HG02938 (cell line): ENCODE measurements at regions not wholly inside any gene's neighbourhood (a gene's known extent, or its start where the extent isn't known, plus 50 kb on each side); places are given as distances from the start of the nearest gene placed in this dataset.
"Not testable (repeated sequence)": the region's sequence is repeated elsewhere in the genome, so short reads cannot be mapped to it uniquely, and the experiment has no call there.

Experiments
- ATAC-seq: cut with Tn5 transposase; IDR thresholded peaks from one replicate; pipeline ENCODE4 v1.9.1; 2021; ENCODE audit warnings: mild to moderate bottlenecking, moderate library complexity; ENCODE audit not compliant: unreplicated experiment

- ATAC-seq = no peak
Observed at GRCh38 chr9:86634501-86634900, 280.3 kb upstream of the TUT7 start.

DNA sequence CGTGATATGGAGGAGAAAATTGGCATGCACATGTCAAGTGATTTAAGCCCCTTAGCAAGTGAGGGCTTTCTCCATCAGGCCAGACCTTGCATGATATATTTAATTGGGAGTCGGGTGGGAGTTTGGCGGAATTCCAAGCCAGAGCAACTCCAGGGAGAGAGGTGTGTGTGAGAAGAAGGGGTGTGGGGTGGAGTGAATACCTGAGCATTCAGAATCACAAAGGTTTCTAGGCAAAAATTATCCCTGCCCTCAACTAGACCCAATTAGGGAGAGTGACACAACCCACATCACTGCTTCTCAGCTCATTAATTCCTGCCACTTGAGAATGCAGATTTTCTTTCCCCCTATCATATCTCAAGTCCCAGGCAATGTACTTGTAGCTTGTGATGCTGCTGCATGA lies 279.7 kb upstream of the TUT7 start:
- no peak for ATAC-seq

GRCh38 chr9:86632537-86632936 lies 278.3 kb upstream of the TUT7 start:
- ATAC-seq = no peak

- no peak for ATAC-seq
Observed at GRCh38 chr9:86629530-86629929, 275.3 kb upstream of the TUT7 start.

DNA sequence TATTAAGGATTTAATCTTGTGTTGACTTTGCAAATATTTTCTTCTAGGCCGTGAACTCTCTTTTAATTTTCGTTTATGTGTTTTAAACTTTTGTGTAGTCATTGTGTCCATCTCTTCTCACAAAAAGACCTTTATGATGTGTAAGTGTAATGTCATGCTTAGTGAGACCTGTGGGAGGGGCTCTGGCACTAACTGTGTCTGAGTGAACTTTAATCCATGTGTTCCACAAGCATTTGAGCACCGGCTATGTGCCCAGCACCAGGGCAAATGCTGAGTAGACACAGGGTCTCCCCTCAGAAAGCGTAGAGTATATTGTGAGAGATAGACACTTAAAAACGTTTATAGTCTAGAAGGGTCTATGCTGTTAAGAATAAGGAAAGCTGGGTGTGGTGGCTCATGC lies 272.6 kb upstream of the TUT7 start:
- ATAC-seq = no peak

- no peak for ATAC-seq
Observed at GRCh38 chr9:86624630-86625029, 270.4 kb upstream of the TUT7 start.

- no peak for ATAC-seq
Observed at GRCh38 chr9:86614871-86615849, 260.9 kb upstream of the TUT7 start.

DNA sequence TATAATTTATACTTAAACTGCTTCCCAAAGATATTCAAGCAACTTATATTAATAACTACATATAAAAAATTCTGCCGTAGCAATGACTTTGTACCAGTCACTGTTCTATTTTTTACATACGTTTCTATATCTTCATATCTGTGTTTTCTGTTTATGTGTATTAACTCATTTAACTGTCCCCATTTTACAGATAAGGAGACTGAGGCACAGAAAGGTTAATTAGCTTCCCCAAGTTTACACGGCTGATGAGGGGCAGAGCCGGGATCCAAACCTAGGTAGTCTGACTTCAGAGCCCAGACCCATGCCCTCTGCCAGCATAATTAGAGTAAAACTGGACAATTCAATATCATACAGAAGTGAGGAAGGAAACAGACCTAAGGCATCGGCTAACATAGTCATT lies 259.7 kb upstream of the TUT7 start:
- ATAC-seq = no peak

DNA sequence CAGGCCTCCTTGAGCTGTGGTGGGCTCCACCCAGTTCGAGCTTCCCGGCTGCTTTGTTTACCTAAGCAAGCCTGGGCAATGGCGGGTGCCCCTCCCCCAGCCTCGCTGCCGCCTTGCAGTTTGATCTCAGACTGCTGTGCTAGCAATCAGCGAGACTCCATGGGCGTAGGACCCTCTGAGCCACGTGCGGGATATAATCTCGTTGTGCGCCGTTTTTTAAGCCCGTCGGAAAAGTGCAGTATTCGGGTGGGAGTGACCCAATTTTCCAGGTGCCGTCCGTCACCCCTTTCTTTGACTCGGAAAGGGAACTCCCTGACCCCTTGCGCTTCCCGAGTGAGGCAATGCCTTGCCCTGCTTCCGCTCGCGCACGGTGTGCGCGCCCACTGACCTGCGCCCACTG lies 257.3 kb upstream of the TUT7 start:
- not testable (repeated sequence) for ATAC-seq

DNA sequence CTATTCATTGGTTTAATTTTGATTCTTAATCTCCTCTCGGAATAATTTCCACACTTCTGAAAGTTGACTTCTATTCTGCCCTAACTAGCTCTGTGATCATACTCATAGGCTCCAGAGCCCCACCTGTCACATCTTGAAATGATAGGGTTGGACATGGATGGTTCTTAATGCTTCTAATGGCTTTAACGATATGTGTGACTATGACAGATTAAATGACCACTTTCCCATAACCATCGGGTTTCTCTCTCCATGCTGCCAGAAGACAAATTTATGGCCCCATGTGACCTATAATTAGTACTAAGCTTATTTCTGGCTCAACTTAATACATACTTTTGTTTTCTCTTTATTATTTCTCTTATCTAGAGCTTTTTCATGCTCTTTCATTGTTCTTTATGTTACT lies 251.1 kb upstream of the TUT7 start:
- ATAC-seq = no peak

GRCh38 chr9:86604741-86605140 lies 250.5 kb upstream of the TUT7 start:
- no peak for ATAC-seq

GRCh38 chr9:86602715-86603114 lies 248.5 kb upstream of the TUT7 start:
- no peak for ATAC-seq

- no peak for ATAC-seq
Observed at GRCh38 chr9:86601697-86602096, 247.5 kb upstream of the TUT7 start.

GRCh38 chr9:86600977-86601376 lies 246.8 kb upstream of the TUT7 start:
- ATAC-seq = no peak

GRCh38 chr9:86600291-86600690 lies 246.1 kb upstream of the TUT7 start:
- ATAC-seq = no peak

- no peak for ATAC-seq
Observed at GRCh38 chr9:86599561-86599960, 245.4 kb upstream of the TUT7 start.

- ATAC-seq = no peak
Observed at GRCh38 chr9:86598411-86599239, 244.4 kb upstream of the TUT7 start.

GRCh38 chr9:86594724-86595123 lies 240.5 kb upstream of the TUT7 start:
- no peak for ATAC-seq

- ATAC-seq = no peak
Observed at GRCh38 chr9:86591472-86591871, 237.3 kb upstream of the TUT7 start.

- ATAC-seq = no peak
Observed at GRCh38 chr9:86589730-86590129, 235.5 kb upstream of the TUT7 start.

- no peak for ATAC-seq
Observed at GRCh38 chr9:86589273-86589672, 235.1 kb upstream of the TUT7 start.

DNA sequence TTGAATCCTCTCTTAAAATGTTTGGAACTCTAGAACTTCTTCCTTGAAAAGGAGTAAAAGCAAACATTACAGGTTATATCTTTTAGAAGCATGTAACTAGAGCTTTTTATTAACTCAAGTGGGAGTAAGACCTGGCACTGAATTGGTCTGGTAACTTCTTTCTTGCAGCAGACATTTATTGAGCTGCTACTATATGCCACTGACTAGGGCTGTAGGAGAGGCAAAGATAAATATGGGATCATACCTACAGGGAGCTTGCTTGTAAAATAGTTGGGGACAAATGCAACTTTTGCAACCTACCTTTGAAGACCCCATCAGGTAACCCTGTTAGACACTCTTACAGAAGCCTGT lies 231.9 kb upstream of the TUT7 start:
- no peak for ATAC-seq
